ENCODE measurements at regions not wholly inside any gene's neighbourhood (a gene's known extent, or its start where the extent isn't known, plus 50 kb on each side); places are given as distances from the start of the nearest gene placed in this dataset.
"Not testable (repeated sequence)": the region's sequence is repeated elsewhere in the genome, so short reads cannot be mapped to it uniquely, and the experiment has no call there.

DNA sequence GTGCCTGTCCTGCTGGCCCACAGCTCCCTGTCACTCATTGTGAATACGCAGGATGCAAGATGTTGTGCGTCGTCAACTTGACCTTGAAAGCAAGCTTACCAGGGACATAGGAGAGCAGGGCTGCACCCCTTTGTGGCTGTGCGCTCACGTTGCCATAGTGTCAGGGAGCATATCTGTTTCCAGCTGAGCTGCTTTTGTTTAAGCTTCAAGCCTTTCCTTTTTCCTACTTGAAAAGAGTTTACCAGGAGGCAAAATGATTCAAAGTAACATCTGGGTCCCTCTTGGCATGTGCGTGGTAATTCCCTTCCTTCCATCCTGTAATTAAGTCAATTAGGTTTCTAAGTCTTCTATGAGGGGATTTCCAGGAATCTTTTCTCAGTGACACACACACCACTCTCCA lies 537.1 kb downstream of the AJAP1 start:
- no peak for DNase-seq

DNA sequence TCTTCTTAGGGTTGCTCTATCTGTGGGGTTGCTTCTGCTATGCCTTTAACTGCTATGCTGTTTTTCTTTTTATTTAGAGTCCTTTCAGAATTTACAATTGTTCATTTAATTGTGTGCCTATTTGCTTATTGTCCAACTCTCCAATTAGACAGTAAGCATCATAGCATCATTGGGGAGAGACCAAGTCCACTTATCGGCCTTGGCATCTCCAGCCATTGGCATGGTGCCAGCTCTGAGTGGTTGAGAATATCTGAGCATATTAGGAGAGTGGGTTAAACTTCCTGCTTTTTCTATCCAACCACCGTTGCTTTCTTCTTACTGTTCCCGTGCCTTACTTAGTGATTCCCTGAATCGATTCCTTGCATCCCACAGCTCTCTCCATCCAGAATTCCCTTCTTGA lies 535.0 kb downstream of the AJAP1 start:
- no peak for DNase-seq

DNA sequence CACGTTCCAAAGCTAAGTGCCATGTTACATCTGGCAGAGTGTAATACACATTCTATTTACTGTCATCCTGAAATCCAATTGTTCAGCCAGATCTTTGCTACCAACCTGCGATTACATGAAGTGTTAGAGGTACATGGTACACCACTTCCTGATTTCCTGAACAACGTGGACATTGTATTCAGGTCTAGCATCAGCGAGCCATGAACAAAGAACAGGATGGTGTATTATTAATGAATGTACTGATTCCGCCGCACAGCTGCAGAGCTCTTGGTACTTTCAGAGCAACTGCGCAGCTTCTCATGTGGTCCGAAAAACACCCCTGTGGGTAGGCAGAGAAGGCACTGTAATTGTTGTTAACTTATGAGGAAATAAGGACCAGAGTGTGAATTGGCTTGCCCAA lies 511.4 kb downstream of the AJAP1 start:
- no peak for DNase-seq

DNA sequence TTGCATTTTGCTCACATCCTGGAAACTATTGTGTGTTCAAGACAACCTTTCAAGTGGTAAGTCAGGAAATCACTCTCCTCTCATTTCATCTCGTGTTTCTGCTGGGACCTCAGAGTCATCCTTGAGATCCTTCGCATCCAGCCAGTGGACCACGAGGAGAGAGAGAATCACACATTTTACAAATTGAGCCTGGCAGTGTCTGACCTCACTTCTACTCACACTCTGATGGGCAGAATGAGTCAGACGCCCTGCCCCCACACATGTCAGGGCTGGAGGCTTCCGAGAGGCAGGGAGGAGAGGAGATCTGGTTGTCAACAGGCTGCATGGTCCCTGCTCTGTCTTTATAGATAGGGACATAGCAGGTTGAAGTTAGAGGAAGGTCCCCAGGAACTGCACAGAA lies 509.7 kb downstream of the AJAP1 start:
- DNase-seq = no peak

DNA sequence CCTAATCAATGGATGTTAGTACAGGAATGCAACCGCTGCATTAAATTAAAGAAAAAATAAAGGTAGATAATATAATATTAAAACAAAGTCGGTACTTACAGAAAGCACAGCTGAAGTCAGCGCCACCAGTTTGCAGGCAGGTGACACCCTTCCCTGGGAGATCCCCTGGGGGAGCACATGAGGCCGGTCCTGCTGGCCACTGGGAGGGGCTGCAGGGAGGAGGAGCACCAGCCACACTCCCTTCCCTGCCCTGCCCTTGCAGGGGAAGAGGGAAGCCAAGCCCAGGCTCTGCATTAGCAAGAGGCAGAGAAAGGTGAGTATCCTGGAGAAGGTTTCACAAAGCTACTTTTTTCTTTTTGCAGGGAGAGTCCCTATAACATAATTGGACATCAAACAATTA lies 507.0 kb downstream of the AJAP1 start:
- DNase-seq = no peak

DNA sequence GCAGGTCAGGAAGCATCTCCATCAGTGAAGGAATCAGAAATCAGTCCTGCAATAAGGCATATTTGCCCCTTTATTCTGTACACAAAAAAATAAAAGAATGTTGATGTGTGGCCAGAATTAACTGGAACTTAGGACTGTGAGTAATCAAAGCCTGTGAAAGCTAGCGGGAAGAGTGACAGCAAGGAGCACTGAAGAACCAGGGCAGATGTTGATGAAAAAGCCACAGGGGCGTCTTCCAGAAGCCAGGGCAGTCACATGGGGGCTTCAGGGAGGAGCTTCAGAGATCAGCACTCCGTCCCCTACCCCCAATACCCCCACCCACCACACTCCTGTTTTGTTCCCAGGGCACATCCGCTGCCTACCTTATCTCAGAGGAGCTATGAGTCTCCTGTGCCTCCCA lies 502.8 kb downstream of the AJAP1 start:
- DNase-seq = no peak

DNA sequence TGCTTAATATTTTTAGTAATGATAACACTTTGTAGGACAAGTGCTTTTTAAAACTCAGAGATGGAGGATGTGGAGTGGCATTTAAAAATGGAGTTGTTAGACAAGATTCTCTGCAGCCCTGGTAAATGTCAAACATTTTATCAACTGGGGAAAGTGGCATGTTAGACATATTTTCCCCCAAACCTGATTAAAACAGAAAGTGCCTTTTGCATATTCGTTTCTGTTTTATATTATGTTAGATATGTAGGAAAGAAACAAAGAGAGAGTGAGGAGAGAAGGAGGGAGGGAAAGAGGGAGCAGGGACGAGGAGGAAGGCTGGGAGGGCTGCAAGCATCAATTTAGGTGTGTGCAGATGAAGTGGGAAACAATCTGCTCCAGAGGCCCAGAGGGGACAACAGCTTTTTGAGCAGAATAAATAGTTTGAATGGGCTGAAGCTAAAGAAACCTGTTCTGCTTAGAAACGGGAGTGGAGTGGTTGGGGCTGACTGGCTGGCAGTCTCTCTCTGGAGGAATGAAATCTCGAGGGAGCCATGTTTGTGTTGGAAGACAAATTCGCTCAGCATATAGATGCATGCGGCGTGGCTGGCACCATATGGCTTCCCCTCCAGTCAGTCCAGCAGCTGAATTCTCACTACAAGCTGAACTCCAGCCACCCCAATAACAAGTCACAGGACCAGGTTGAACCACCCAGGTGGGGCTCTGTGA lies 502.2 kb downstream of the AJAP1 start:
- DNase-seq = no peak

DNA sequence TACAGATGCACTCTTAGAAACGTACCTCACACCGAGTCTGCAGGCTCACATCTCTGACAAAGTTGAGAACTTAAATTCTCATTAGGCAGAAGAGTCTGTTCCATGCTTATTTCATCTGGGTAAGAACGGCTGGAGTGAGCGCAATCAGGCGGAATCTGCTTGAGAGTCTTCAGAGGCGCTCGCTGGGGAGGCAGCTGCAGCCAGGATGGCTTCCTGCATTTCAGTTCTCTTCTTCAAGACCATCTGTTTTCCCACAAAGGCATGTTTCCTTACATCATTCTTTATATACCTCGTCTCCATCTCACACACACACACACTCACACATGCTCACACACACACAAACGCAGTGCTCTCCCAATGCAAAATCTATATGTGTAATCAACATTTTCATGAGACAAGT lies 497.1 kb downstream of the AJAP1 start:
- DNase-seq = no peak

DNA sequence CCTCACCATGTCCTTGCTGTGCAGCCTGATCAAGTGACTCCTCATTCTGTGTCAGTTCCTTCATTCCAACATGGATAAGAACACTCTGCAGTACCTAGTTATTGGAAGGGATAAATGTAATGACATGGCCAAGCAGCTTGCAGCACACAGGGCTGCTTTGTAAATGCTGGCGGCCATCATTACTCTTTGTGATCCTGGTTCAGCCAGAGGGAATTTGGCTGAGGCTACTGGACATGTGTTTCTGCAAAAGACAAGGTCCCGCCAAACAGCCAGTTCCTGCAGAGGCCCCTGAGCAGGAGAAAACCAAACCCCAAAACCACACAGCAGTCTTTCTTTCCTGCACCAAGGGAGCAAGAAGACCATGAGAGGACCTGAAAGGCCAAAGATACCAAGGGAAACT lies 495.8 kb downstream of the AJAP1 start:
- DNase-seq = no peak

DNA sequence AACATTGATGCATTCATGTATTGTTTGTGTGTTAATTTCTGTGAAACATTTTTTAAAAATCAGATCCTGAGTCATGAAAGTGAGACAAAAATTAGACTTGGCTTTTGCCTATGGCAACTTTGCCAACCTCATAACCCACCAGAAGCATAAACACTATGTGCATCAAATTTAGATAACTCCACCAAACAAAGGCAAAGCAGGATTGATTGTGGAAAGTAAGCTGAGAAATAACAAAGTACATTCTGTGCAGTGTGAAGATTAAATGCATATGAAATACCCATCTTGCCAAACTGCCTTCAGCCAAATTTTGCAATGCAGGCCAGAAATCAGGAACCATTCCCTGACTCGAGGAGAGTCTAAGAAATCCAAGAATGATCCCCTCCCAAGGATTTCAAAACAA lies 493.4 kb downstream of the AJAP1 start:
- DNase-seq = no peak

DNA sequence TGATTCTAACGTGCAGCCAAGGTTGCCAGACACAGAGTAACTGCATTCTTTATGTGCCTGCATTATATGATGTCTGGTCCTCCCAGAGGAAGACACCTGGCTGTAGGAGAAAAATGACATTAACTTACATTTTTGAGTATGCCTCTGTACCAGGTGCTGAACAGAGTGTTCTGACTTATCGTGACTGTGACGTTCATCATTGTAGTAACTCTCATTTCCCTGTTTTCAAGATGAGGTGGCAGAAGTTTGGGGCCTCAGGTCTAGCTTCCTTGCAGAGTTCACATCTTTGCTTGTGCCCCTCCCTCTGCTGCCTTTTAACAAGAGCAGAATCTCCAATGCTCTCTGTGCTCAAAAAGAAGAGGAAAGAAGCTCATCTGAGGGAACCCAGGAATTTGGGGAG lies 488.0 kb downstream of the AJAP1 start:
- no peak for DNase-seq

DNA sequence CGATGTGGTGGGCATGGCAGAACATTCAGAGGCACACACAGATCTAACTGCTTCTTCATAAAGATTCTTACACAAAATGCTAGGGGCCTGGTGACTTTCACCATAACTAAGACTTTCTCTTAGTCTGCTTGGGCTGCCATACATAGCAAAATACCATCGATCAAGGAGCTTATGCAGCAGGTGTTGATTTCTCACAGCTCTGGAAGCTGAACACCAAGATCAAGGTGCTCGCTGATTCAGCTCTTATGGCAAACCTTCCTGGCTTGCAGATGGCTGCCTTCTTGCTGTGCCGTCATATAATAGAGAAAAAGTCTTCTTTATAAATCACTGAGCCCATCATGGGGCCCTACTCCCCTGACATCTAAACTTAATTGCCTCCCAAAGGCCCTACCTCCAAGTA lies 487.3 kb downstream of the AJAP1 start:
- no peak for DNase-seq

DNA sequence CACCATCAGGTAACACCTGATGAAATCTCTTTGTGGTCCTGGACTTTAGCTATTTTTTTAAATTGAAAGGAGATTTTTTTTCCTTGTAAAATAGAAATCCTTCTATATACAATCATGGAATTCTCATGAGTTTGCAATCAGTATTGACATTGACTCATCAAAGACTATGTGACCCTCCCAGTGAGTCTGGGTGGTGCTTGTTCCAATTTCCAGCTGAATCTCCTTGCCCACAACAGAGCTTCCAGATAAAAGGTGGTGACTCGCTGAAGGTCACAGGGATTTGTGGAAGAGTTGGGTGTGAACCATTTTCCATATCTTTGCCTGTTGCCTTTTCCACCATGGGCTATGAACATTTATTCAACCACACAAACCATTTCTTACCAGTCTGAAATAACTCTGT lies 486.6 kb downstream of the AJAP1 start:
- DNase-seq = no peak

DNA sequence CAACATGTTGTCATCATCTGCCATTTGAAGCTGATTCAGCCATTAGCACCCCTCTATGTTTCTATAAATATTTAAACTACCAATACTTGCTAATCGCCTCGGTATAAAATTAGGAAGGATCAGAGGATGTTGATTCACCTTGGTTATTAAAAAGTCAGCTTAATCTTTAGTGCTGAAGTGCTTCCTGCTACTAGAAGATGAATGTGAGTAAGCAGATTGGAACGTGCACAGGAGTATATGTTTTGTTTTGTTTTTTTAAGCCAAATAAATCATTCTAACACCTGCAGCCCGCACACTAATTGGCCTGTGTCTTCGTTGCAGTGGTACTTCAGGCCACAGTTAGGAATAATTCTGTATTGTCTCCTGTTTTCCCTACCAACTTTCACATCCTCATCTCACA lies 485.7 kb downstream of the AJAP1 start:
- no peak for DNase-seq

DNA sequence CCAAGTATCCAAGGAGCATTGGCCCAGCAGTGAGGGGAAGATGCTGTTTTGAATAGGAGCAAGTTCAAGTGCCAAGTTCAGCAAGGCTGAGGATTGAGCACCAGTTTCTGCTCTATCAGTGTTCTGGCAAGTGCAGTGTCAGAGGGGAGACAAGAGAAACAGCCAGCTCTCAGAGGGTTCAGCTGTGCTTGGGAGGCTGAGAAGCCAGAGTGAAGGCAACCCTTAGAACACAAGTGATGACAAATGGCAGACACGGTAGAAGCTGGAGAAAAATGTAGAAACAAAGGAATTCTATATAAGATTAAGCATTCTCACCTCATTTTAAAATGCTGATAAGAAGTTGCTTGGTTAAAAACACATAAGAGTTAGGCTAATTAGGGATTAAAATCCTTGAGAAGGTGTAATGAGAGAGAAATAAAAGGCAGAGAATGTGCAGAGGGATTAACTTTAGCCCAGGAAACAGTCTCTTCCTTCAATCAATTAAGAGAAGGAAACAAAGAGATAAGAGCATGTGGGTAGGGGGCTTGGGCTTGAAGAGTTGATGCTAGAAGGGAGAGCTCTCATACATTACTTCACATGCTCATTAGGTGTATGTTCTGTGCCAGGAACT lies 475.4 kb downstream of the AJAP1 start:
- no peak for DNase-seq

DNA sequence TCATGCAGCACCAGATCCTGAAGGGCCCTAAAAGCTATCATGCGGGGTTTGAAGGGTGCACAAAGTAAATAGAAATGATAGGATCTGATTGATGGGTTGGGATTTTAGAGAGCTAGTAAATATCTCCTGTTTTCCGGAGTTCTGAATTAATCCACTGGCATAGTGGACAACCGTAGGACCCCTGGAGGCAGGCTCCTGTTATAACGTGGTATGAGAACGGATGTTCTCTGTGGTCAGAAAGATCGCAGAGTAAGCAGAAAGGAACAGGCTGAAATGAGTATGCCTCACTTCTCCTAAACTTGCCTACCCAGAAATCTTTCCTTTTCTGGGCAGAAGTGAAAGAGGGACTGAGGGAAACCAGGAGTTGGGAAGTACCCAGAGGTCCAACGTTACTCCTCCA lies 470.8 kb downstream of the AJAP1 start:
- DNase-seq = no peak

DNA sequence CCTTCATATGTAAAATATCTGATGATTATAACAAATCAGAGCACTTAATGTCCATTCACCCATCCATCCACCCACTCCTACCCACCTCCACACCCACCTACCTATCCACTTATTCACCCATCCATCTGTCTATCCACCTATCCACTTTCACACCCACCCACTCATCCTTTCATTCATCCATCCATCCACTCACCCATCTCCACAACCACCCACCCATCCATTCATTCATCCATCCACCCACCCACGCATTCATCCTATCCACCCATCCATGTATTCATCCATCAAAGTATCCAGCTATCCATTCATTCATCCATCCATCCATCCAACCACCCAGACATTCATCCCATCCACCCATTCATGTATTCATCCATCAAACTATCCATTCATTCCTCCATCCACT lies 466.1 kb downstream of the AJAP1 start:
- DNase-seq = no peak

DNA sequence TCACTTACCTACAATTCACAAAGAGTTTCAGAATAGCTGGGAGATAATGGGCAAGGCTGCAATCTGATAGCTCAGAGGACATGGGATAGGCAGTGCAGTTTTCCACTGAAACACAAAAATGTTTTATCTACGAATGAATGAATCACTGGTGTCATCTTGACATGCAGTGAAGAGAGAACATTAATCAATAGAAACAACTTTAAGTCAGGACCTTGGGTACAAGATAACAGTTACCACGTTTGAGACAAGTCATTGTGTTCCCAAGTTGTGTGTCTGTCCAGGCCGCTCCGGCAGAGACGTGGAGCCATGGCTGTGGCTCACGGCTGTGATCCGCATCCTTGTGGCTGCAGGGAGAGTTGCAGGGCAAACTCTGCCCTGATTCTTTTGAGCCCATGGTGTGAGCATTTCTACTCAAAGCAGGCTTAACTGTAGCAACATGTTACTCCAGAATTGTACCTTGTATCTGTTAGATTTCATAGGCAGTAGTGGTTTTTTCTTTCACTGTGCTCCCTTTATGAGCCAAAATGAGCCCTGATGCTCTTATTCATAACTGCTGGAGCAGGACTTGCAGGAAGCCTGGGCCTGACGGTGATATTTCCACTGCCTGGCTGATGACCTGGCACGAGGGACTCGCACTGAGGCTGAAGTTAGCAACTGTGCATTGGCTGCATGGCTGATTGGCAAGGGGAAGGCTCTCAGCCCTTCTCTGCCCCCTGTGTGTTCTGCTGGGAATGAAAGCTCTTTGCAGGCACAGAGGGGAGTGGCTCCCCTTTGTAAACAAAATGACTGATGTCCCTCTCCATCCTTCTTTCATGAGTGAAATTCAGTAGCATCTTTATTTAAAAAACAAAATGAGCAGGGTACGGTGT lies 465.2 kb downstream of the AJAP1 start:
- no peak for DNase-seq

DNA sequence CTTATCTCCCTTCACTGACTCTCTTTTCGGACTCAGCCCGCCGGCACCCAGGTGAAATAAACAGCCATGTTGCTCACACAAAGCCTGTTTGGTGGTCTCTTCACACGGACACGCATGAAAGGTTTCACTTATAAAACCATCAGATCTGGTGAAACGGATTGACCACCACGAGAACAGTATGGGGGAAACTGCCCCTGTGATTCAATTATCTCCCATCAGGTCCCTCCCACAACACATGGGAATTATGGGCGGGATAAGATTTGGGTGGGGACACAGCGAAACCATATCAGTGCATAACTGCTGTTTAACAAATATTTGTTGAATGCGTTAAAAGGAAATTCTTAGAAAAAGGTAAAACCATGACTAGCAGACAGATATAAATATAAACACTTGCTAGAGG lies 464.4 kb downstream of the AJAP1 start:
- not testable (repeated sequence) for DNase-seq

DNA sequence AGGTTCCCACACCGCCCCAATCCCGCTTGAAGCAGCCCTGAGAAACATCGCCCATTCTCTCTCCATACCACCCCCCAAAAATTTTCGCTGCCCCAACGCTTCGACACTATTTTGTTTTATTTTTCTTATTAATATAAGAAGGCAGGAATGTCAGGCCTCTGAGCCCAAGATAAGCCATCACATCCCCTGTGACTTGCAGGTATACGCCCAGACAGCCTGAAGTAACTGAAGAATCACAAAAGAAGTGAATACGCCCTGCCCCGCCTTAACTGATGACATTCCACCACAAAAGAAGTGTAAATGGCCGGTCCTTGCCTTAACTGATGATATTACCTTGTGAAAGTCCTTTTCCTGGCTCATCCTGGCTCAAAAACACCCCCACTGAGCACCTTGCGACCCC lies 463.9 kb downstream of the AJAP1 start:
- DNase-seq = not testable (repeated sequence)

DNA sequence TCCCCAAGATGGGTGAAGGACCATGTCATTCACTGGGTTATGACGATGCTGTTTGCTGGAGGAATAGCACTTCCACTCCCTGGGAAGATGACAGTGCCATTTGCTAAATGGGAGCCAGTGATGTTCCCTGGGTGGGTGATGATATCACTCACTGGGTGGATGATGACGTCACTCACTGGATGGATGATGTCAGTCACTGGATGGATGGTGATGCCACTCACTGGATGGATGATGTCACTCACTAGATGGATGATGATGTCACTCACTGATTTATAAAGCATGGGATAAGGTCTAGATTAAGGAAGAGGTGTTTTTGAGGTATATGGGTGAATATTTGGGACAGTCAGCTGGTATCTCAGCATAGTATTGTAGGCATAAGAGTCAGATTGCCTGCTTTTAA lies 457.2 kb downstream of the AJAP1 start:
- DNase-seq = no peak

DNA sequence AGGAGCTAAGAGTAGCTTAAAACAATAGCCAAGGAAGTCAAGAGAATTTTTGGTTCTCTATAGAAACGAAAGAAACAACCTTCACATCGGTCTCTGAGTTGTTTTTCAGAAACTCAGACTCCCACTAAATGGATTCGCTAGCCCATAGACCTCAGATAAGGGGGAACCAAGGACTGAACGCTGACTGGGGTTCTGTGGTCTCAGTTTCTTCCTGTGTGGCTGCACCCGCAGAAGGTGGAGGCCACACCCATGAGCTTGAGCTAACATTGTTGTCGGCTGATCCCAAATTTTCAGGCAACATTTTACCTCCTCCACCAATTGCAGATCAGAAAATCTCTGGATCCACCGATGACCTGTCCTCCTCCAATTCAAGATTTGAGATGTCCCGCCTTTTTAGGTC lies 456.1 kb downstream of the AJAP1 start:
- DNase-seq = no peak

DNA sequence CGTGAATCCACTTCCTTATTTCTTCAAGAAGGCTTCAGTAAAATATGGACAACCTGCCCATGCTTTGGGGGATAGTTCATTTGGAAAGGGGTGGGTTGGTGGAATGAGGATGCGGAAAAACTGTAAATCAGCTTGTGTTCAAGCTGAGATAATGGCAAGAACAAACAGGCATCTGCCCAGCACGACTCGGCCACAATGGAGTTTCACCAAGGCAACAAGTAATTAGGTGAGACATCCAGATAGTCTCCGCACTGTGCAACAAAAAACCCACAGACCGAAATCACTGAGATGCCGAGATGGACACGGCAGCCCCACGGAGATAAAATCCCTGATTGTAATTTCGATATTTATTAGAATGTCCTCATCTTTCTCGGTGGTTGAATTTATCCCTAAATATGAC lies 455.2 kb downstream of the AJAP1 start:
- peak; percentile 35 for DNase-seq

DNA sequence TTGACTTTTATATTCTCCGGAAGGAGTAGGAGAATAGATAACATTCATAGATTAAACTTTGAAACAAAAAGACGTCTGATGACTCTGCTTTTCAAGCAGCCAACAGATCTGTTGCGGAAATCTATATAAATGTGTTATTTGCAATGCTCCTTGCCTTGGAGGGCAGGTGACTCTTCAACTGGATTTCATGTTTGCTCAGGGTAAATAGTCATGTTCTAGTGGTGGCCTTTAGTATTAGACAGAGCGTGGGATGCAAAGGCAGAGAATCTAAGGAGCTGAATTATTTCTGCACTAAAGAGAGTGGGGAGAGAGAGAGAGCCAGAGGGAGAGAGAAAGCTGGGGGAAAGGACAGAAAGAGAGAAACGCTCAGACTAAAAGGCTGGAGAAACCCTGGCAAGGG lies 454.3 kb downstream of the AJAP1 start:
- DNase-seq = peak; percentile 39
